DOHH2 (cell line): ENCODE measurements at regions not wholly inside any gene's neighbourhood (a gene's known extent, or its start where the extent isn't known, plus 50 kb on each side); places are given as distances from the start of the nearest gene placed in this dataset.

Source experiments
- H3F3A ChIP-seq: fragments of 200-600 bp; sonication (generic), shearing (Covaris generic); 2 replicates; pipeline ENCODE4 v1.6.0; 2016; ENCODE audit warnings: antibody characterized with exemption, mild to moderate bottlenecking; ENCODE audit not compliant: control insufficient read depth, insufficient read depth
- H3K27ac ChIP-seq: fragments of 200-600 bp; sonication (generic); 2 replicates; pipeline ENCODE4 v1.5.1; 2014; ENCODE audit warnings: low read depth, mild to moderate bottlenecking, low read length, moderate library complexity
- H3K27me3 ChIP-seq: fragments of 200-600 bp; sonication (generic); 2 replicates; pipeline ENCODE4 v1.6.1; 2014; ENCODE audit warnings: mild to moderate bottlenecking, low read length, mixed read lengths; ENCODE audit not compliant: control insufficient read depth
- H3K36me3 ChIP-seq: fragments of 200-600 bp; sonication (generic); 2 replicates; pipeline ENCODE4 v1.6.1; 2014; ENCODE audit warnings: mild to moderate bottlenecking, low read length, moderate library complexity, mixed read lengths; ENCODE audit not compliant: control insufficient read depth
- H3K4me1 ChIP-seq: fragments of 200-600 bp; sonication (generic); 2 replicates; pipeline ENCODE4 v1.6.1; 2014; ENCODE audit warnings: mild to moderate bottlenecking, low read length, mixed read lengths; ENCODE audit not compliant: control insufficient read depth
- H3K4me2 ChIP-seq: fragments of 200-600 bp; sonication (generic); 2 replicates; pipeline ENCODE4 v1.6.0; 2014; ENCODE audit warnings: mild to moderate bottlenecking, low read length, moderate library complexity
- H3K4me3 ChIP-seq: fragments of 200-600 bp; sonication (generic); 2 replicates; pipeline ENCODE4 v1.5.1; 2014; ENCODE audit warnings: mild to moderate bottlenecking, low read length, mixed read lengths
- H3K79me2 ChIP-seq: fragments of 200-600 bp; sonication (generic); 2 replicates; pipeline ENCODE4 v1.6.1; 2014; ENCODE audit warnings: mild to moderate bottlenecking, low read length, mixed read lengths; ENCODE audit not compliant: control insufficient read depth
- H3K9me2 ChIP-seq: fragments of 200-600 bp; sonication (generic); replicated peaks from 2 replicates; pipeline ENCODE4 v1.6.1; 2014; ENCODE audit warnings: mild to moderate bottlenecking, low read length, mixed read lengths; ENCODE audit not compliant: control insufficient read depth
- H3K9me3 ChIP-seq: fragments of 200-600 bp; sonication (generic); 2 replicates; pipeline ENCODE4 v1.6.1; 2014; ENCODE audit warnings: antibody characterized with exemption, low read length, mixed read lengths; ENCODE audit not compliant: control insufficient read depth, insufficient read depth
- H4K20me1 ChIP-seq: fragments of 200-600 bp; sonication (generic); 2 replicates; pipeline ENCODE4 v1.6.0; 2014; ENCODE audit warnings: low read depth, mild to moderate bottlenecking, antibody characterized with exemption, low read length, moderate library complexity; ENCODE audit not compliant: control insufficient read depth, insufficient read depth
- CTCF ChIP-seq: fragments of 200-600 bp; sonication (generic); IDR thresholded peaks from one replicate; pipeline ENCODE4 v1.5.1; 2014; ENCODE audit warnings: antibody characterized with exemption, mild to moderate bottlenecking, low read depth, low read length; ENCODE audit not compliant: poor library complexity, severe bottlenecking
- EZH2phosphoT487 ChIP-seq: fragments of 200-600 bp; sonication (generic); IDR thresholded peaks from 2 replicates; pipeline ENCODE4 v1.6.1; 2017; ENCODE audit warnings: borderline replicate concordance, mild to moderate bottlenecking, antibody characterized with exemption, low read length, moderate library complexity, mixed read lengths

- peaks cover 41% of the 10 kb centered on the region for H3K36me3 ChIP-seq
- peak overlapping the region; percentile 95 for H3K4me3 ChIP-seq
- H3K4me2 ChIP-seq: peak overlapping the region; percentile 96
- no peaks in the 10 kb centered on the region for H3K9me2 ChIP-seq
- H3K27ac ChIP-seq: peak overlapping the region; percentile 12
- no peaks in the 10 kb centered on the region for H3K27me3 ChIP-seq
- TF ChIP-seq CTCF: no peak
- no peak for TF ChIP-seq EZH2phosphoT487
- H3K4me1 ChIP-seq: peaks cover 45% of the 10 kb centered on the region
- H3K9me3 ChIP-seq: no peaks in the 10 kb centered on the region
- peaks cover 52% of the 10 kb centered on the region for H3K79me2 ChIP-seq
- peaks cover 6% of the 10 kb centered on the region; the same call in 1 of the 2 replicates for H4K20me1 ChIP-seq
- H3F3A ChIP-seq: no peaks in the 10 kb centered on the region
Observed at GRCh38 chr9:110047955-110048402, 160.0 kb downstream of the C9orf152 start.

- H3K4me1 ChIP-seq: peaks cover 49% of the 10 kb centered on the region
- H4K20me1 ChIP-seq: peaks cover 6% of the 10 kb centered on the region; the same call in 1 of the 2 replicates
- peaks cover 42% of the 10 kb centered on the region for H3K36me3 ChIP-seq
- H3K9me2 ChIP-seq: no peaks in the 10 kb centered on the region
- peak overlapping the region; percentile 96 for H3K4me2 ChIP-seq
- peaks cover 57% of the 10 kb centered on the region for H3K79me2 ChIP-seq
- H3K4me3 ChIP-seq: peak overlapping the region; percentile 95
- no peaks in the 10 kb centered on the region for H3K9me3 ChIP-seq
- H3K27ac ChIP-seq: peak overlapping the region; percentile 50
- no peaks in the 10 kb centered on the region for H3F3A ChIP-seq
- H3K27me3 ChIP-seq: no peaks in the 10 kb centered on the region
- TF ChIP-seq EZH2phosphoT487: no peak
- no peak for TF ChIP-seq CTCF
Observed at GRCh38 chr9:110048403-110048975, 159.5 kb downstream of the C9orf152 start.

- no peak for TF ChIP-seq CTCF
- no peak for TF ChIP-seq EZH2phosphoT487
- Histone ChIP-seq H3K27ac (peak overlapping the region; percentile 50), H4K20me1 (peaks cover 6% of the 10 kb centered on the region; the same call in 1 of the 2 replicates), H3K4me2 (peak overlapping the region; percentile 96), H3F3A (no peaks in the 10 kb centered on the region), H3K79me2 (peaks cover 64% of the 10 kb centered on the region), H3K9me3 (no peaks in the 10 kb centered on the region), H3K27me3 (no peaks in the 10 kb centered on the region), H3K4me1 (peaks cover 55% of the 10 kb centered on the region), H3K9me2 (no peaks in the 10 kb centered on the region), H3K36me3 (peaks cover 47% of the 10 kb centered on the region), H3K4me3 (peak overlapping the region; percentile 95)
Observed at GRCh38 chr9:110048976-110049698, 158.8 kb downstream of the C9orf152 start.
